Aorta (tissue), 5 donors: ENCODE measurements at regions not wholly inside any gene's neighbourhood (a gene's known extent, or its start where the extent isn't known, plus 50 kb on each side); places are given as distances from the start of the nearest gene placed in this dataset.

Source experiments
- ATAC-seq: fragments of 200-7000 bp; cut with Tn5 transposase; one replicate; pipeline ENCODE4 v1.9.1; 2022; ENCODE audit warnings: moderate library complexity; ENCODE audit not compliant: low FRiP score
- DNase-seq, 2 donors: peaks; one replicate each; pipeline ENCODE4 v3.0.0-alpha.2; 2020
- H3K27ac ChIP-seq, 2 donors: one replicate each; pipeline ENCODE4 v1.5.1; 2013; ENCODE audit warnings: low read length in 2 of 2, mild to moderate bottlenecking in 2 of 2, moderate library complexity in 2 of 2, control low read depth in 1 of 2, inconsistent platforms in 1 of 2, low read depth in 1 of 2
- H3K27me3 ChIP-seq, 2 donors: one replicate each; pipeline ENCODE4 v1.6.1; 2013; ENCODE audit warnings: control low read depth in 1 of 2, low read length in 1 of 2, mild to moderate bottlenecking in 1 of 2, moderate library complexity in 1 of 2; ENCODE audit not compliant: insufficient read depth in 2 of 2, control insufficient read depth in 1 of 2
- H3K36me3 ChIP-seq, 2 donors: one replicate each; pipeline ENCODE4 v1.6.1; 2013; ENCODE audit warnings: control low read depth in 1 of 2, low read length in 1 of 2, mild to moderate bottlenecking in 1 of 2; ENCODE audit not compliant: insufficient read depth in 2 of 2, control insufficient read depth in 1 of 2
- H3K4me1 ChIP-seq, 2 donors: one replicate each; pipeline ENCODE4 v1.6.1; 2013; ENCODE audit warnings: low read length in 2 of 2, control low read depth in 1 of 2, mild to moderate bottlenecking in 1 of 2, moderate library complexity in 1 of 2; ENCODE audit not compliant: insufficient read depth in 2 of 2, control insufficient read depth in 1 of 2
- H3K4me3 ChIP-seq, 2 donors: one replicate each; pipeline ENCODE4 v1.5.1; 2013; ENCODE audit warnings: low read length in 2 of 2, control low read depth in 1 of 2, mild to moderate bottlenecking in 1 of 2
- H3K9me3 ChIP-seq: one replicate; pipeline ENCODE4 v1.6.1; 2013; ENCODE audit warnings: mild to moderate bottlenecking, low read length; ENCODE audit not compliant: control insufficient read depth
- WGBS, 2 donors: extraction: QIAGEN DNeasy Blood & Tissue Kit; methylation state at CpG; one replicate each; pipeline ENCODE4 v1.1.7; 2013; 5-methylcytosine and 5-hydroxymethylcytosine counted together
- intact Hi-C, 2 donors: fragments of 100-400 bp; cut with DNase I; formaldehyde crosslinking; loops; one replicate each; pipeline versions ENCODE4 v1.14.2 to v1.15.0; 2022
- donor health status: healthy with polysubstance abuse.
- donor health status: Bipolar disorder and iron deficiency.
- donor health status: DM: no; HTN: no; CAD: no.
- donor health status: DM: no; HTN: no; CAD: no.
- donor health status: DM: yes; HTN: yes; CAD: no.

- no peak overlapping the region for H3K27ac ChIP-seq
Observed at GRCh38 chr2:12935222-12935621, 218.5 kb downstream of the TRIB2 start.

GRCh38 chr2:12935796-12936195 lies 219.1 kb downstream of the TRIB2 start:
- DNase-seq (no peak), ATAC-seq (no peak)
- H3K4me3 ChIP-seq, result no peak overlapping the region
- no peaks in the 10 kb centered on the region for H3K36me3 ChIP-seq
- no peaks in the 10 kb centered on the region for H3K27me3 ChIP-seq
- intact Hi-C loops, result loop anchor here (10.0 kb wide), 3 partner anchors 69 to 1101 kb away; no protein-coding TSS in a partner anchor
- 5 to 9% methylated on average over 6 of the region's 6 CpGs for WGBS, 2 donors
- H3K9me3 ChIP-seq, result no peaks in the 10 kb centered on the region
- H3K4me1 ChIP-seq, result no peaks in the 10 kb centered on the region
- H3K27ac ChIP-seq, result peak overlapping the region in 1 of 2 donors; percentile 15

More at GRCh38 chr2:12935222-12935621, 218.5 kb downstream of the TRIB2 start:
- no peak for DNase-seq
- H3K36me3 ChIP-seq, result no peaks in the 10 kb centered on the region
- no peaks in the 10 kb centered on the region for H3K4me1 ChIP-seq
- ATAC-seq, result no peak
- H3K9me3 ChIP-seq, result no peaks in the 10 kb centered on the region
- WGBS, 2 donors, result 61 to 66% methylated on average over 2 of the region's 2 CpGs
- H3K4me3 ChIP-seq, result no peak overlapping the region
- no peaks in the 10 kb centered on the region for H3K27me3 ChIP-seq
- intact Hi-C loops, result loop anchor here (10.0 kb wide), 3 partner anchors 70 to 1100 kb away; no protein-coding TSS in a partner anchor

DNA sequence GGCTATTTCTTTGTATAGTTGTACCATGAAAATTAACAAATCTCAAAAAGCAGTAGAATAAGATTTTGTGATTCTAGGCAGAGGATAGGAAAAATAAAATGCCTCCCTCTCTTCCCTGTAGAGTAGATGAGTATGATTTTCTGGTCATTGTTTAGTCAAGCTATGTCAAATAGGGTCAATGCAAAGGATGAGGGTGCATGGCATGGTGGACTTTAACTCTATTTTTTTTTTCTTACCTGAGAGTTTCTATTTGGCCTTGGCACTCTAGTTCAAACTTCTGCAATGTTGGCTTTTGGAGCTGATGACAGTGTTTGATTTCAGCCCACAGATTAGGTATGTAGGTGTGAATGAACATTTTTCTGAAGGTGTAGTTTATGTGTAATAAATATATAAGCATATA lies 224.5 kb downstream of the TRIB2 start:
- intact Hi-C loops, result no loop called here
- no peak overlapping the region for H3K4me3 ChIP-seq
- DNase-seq, result no peak

GRCh38 chr2:12948231-12948960 lies 231.7 kb downstream of the TRIB2 start:
- Histone ChIP-seq H3K36me3 (no peaks in the 10 kb centered on the region), H3K27me3 (no peaks in the 10 kb centered on the region), H3K4me3 (no peak overlapping the region), H3K9me3 (no peaks in the 10 kb centered on the region), H3K27ac (no peak overlapping the region), H3K4me1 (no peaks in the 10 kb centered on the region)
- intact Hi-C loops, result no loop called here
- WGBS, 2 donors, result 78 to 81% methylated on average over 9 of the region's 9 CpGs
- no peak for ATAC-seq
- no peak for DNase-seq

More for the DNA sequence above, 224.5 kb downstream of the TRIB2 start:
- H3K27me3 ChIP-seq, result no peaks in the 10 kb centered on the region
- no peaks in the 10 kb centered on the region for H3K4me1 ChIP-seq
- H3K27ac ChIP-seq, result no peak overlapping the region
- no peak for ATAC-seq
- H3K9me3 ChIP-seq, result no peaks in the 10 kb centered on the region
- no peaks in the 10 kb centered on the region for H3K36me3 ChIP-seq

DNA sequence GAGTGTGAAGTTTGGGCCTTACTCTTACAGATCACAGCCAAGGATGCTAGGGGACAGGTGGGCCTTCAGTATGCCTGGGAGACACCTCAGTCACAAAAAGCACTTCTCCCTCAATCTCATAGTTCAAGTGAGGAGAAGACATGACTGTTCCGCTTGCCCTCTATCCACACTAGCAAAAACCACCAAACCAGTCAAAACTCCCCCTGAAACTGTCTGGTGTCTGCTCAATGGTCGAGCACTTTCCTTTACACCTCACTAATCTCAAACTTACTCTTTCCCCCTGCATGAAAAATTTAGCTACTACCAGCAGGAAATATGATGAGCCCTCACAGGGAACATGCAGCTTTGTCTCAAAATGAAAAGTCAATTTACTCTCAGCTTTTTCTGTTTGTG lies 232.2 kb downstream of the TRIB2 start:
- ATAC-seq (no peak), DNase-seq (no peak)
- 93 to 100% methylated on average over 2 of the region's 2 CpGs for WGBS, 2 donors
- H3K9me3 ChIP-seq, result no peaks in the 10 kb centered on the region
- H3K27ac ChIP-seq, result no peak overlapping the region
- H3K4me1 ChIP-seq, result no peaks in the 10 kb centered on the region
- no peak overlapping the region for H3K4me3 ChIP-seq
- H3K36me3 ChIP-seq, result no peaks in the 10 kb centered on the region
- no peaks in the 10 kb centered on the region for H3K27me3 ChIP-seq
- intact Hi-C loops, result no loop called here

DNA sequence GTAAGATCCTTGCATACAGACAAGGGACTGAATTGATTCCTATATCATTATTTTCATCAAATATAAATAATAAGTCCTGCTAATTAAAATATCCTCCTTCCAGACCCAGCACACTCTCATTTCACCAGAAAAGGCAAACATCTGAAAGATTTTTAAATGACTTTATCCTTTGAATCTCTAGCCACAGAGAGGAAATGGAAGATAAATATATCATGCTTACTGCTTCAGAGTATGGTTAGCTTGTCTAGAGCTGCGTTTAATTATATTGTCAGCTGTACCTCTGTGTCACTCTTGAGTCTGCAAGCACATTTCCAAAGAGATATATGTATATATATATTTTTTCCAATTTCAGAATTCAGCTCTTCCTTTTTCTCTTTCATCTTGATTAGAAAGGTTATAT lies 232.7 kb downstream of the TRIB2 start:
- H3K4me1 ChIP-seq, result no peaks in the 10 kb centered on the region
- no peak for DNase-seq
- no peak for ATAC-seq
- no peaks in the 10 kb centered on the region for H3K36me3 ChIP-seq
- H3K27ac ChIP-seq, result no peak overlapping the region
- H3K4me3 ChIP-seq, result no peak overlapping the region
- intact Hi-C loops, result no loop called here
- H3K27me3 ChIP-seq, result no peaks in the 10 kb centered on the region
- 90 to 91% methylated on average over 1 of the region's 1 CpG for WGBS, 2 donors
- no peaks in the 10 kb centered on the region for H3K9me3 ChIP-seq

DNA sequence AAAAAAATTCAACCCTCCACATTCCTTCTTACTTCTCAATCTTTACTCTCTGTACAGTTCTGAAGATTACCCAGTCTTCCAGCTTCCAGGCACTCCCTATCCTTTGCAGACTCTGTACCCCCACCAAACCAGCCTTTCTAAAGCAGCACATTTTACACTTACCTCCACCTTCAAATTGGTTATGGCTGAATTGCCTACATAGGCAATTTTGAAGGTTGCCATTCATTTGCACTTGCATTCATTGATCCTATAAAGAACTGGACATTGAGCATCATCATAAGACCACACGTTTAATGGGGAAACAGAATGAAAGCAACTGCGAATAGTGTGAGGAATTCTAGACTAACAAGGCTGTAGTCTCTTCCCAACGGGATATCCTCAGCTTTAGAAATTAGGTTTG lies 233.4 kb downstream of the TRIB2 start:
- intact Hi-C loops, result no loop called here
- no peaks in the 10 kb centered on the region for H3K4me1 ChIP-seq
- no peaks in the 10 kb centered on the region for H3K9me3 ChIP-seq
- H3K36me3 ChIP-seq, result no peaks in the 10 kb centered on the region
- no peak for ATAC-seq
- no peak for DNase-seq
- no peak overlapping the region for H3K27ac ChIP-seq
- no peak overlapping the region for H3K4me3 ChIP-seq
- no peaks in the 10 kb centered on the region for H3K27me3 ChIP-seq
- WGBS, 2 donors, result 95 to 98% methylated on average over 3 of the region's 3 CpGs

DNA sequence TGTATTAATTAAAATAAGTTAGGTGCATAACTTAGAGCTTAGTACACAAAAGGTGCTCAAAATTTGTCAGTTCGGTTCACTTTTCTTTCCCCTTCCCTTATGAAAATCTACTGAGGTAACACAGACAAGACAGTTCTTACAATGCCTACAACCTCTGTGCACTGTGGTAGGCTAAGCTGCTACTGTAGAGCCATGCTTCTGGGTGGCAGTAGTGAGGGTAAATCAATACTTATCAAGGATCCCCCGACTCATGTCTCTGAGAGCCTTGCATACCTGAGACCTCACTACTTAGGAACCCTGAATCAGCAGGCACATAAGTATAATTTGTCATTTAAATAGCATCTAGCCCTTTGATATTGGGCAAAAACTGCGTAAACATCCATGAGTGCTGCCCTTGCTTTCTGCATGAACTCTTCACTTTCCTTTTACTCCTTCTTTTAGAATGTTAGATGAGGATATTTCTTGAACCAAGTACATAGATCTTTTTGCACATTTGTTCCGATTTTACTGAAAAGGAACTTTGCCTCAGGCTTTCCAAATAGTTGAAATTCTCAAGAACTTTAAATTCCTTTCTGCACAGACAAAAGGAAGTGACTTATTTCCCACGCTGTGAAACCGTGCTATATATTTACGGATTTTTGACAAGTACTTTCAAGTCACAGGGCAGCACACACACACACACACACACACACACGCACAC lies 234.4 kb downstream of the TRIB2 start:
- Histone ChIP-seq H3K4me3 (no peak overlapping the region), H3K36me3 (no peaks in the 10 kb centered on the region), H3K9me3 (no peaks in the 10 kb centered on the region), H3K27ac (no peak overlapping the region), H3K4me1 (no peaks in the 10 kb centered on the region), H3K27me3 (no peaks in the 10 kb centered on the region)
- DNase-seq, result no peak
- intact Hi-C loops, result no loop called here
- no peak for ATAC-seq
- WGBS, 2 donors, result 21 to 22% methylated on average over 8 of the region's 8 CpGs

DNA sequence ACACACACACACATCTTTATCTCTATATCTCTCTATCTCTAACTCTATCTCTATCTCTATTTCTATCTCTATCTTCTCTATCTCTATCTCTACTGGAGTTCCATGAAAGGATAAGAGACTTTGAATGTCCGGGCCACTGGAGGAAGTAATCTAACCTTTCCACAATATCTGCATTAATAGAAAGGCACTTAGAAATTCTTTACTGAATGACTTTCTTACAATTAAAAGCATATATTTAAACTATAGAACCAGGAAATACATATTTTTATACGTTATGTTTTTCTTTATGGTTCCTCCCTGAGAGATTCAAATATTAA lies 234.9 kb downstream of the TRIB2 start:
- 38 to 52% methylated on average over 2 of the region's 2 CpGs for WGBS, 2 donors
- intact Hi-C loops, result no loop called here
- no peaks in the 10 kb centered on the region for H3K27me3 ChIP-seq
- no peak overlapping the region for H3K27ac ChIP-seq
- H3K4me1 ChIP-seq, result no peaks in the 10 kb centered on the region
- no peaks in the 10 kb centered on the region for H3K9me3 ChIP-seq
- DNase-seq (no peak), ATAC-seq (no peak)
- H3K36me3 ChIP-seq, result no peaks in the 10 kb centered on the region
- no peak overlapping the region for H3K4me3 ChIP-seq
